ENCODE measurements at regions not wholly inside any gene's neighbourhood (a gene's known extent, or its start where the extent isn't known, plus 50 kb on each side); places are given as distances from the start of the nearest gene placed in this dataset.

DNA sequence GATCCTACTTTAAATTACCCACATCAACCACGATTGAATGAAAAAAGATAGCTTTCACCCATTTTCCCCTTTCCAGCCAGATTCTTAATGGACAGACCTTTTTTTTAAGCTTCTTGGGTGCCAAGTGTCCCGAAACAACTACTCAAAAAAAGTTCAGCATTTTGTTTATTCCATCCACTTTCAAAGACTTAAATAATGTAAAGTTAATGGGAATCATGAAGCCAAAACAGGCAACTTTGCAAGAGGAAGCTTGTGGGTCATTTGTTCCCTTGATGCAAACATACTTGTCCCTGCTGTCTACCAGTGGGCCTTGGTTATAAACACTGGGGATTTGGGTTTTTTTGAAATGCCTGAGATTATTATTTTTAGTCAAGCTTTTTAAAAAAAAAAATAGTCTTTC lies 414.0 kb upstream of the PSMD7 start:
- no peaks in the 10 kb centered on the region for H3K9me3 Mint-ChIP-seq
- peaks cover 10% of the 10 kb centered on the region for H3K4me1 ChIP-seq (ENCODE audit: control insufficient read depth, insufficient read depth, low read length)
- H3K4me1 Mint-ChIP-seq, result peaks cover 50% of the 10 kb centered on the region
- H3K9ac ChIP-seq (ENCODE audit: extremely low read depth, low read length, poor library complexity, severe bottlenecking), result no peak overlapping the region
- no peak overlapping the region for H3K4me3 ChIP-seq (ENCODE audit: low read length)
- H3K27ac ChIP-seq (ENCODE audit: low read depth, low read length), result no peak overlapping the region
- WGBS, 2 experiments (ENCODE audit: insufficient coverage in 1 of 2, insufficient read length in 1 of 2), result 87 to 100% methylated on average over 1 to 2 of the region's 2 CpGs
- TF ChIP-seq, protein P1, sequence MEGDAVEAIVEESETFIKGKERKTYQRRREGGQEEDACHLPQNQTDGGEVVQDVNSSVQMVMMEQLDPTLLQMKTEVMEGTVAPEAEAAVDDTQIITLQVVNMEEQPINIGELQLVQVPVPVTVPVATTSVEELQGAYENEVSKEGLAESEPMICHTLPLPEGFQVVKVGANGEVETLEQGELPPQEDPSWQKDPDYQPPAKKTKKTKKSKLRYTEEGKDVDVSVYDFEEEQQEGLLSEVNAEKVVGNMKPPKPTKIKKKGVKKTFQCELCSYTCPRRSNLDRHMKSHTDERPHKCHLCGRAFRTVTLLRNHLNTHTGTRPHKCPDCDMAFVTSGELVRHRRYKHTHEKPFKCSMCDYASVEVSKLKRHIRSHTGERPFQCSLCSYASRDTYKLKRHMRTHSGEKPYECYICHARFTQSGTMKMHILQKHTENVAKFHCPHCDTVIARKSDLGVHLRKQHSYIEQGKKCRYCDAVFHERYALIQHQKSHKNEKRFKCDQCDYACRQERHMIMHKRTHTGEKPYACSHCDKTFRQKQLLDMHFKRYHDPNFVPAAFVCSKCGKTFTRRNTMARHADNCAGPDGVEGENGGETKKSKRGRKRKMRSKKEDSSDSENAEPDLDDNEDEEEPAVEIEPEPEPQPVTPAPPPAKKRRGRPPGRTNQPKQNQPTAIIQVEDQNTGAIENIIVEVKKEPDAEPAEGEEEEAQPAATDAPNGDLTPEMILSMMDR (conservative IDR thresholded peaks at IDR 0.05), result no peak
- no peaks in the 10 kb centered on the region for H3K27me3 ChIP-seq (ENCODE audit: control insufficient read depth, insufficient read depth, low read length, poor library complexity, severe bottlenecking)
- H3K36me3 Mint-ChIP-seq (ENCODE audit: low read depth), result no peaks in the 10 kb centered on the region
- H3K27ac Mint-ChIP-seq, result no peak overlapping the region
- H3K36me3 ChIP-seq (ENCODE audit: control insufficient read depth, insufficient read depth, low read length), result no peaks in the 10 kb centered on the region
- H3K9me3 ChIP-seq (ENCODE audit: control insufficient read depth, low read length), result no peaks in the 10 kb centered on the region
- H3K4me3 Mint-ChIP-seq, result no peak overlapping the region
- H3K27me3 Mint-ChIP-seq (ENCODE audit: insufficient read depth), result no peaks in the 10 kb centered on the region
- no peak for DNase-seq

DNA sequence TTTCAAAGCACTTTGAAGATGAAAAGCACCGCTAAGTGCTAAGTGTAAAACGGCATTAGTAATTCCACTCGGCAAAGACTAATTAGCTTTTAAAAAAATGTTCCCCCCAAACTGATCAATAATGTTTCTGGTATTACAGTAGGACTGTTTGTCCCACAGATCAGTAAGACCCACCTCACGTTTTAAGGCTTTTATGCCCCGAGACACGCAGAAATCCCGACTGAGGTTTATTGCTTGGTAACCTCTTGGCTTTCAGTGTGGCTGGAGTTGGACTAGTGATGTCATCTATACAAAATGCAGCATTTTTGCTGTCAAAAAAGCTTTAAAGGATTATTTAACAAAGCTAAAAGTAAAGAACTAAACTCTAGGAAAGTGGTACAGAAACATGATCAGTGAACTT lies 414.6 kb upstream of the PSMD7 start:
- no peak for DNase-seq
- H3K36me3 Mint-ChIP-seq (ENCODE audit: low read depth), result no peaks in the 10 kb centered on the region
- H3K27ac ChIP-seq (ENCODE audit: low read depth, low read length), result no peak overlapping the region
- no peak overlapping the region for H3K4me3 Mint-ChIP-seq
- no peaks in the 10 kb centered on the region for H3K9me3 ChIP-seq (ENCODE audit: control insufficient read depth, low read length)
- H3K9me3 Mint-ChIP-seq, result no peaks in the 10 kb centered on the region
- no peak overlapping the region for H3K9ac ChIP-seq (ENCODE audit: extremely low read depth, low read length, poor library complexity, severe bottlenecking)
- TF ChIP-seq, protein P1 (conservative IDR thresholded peaks at IDR 0.05), result no peak
- no peaks in the 10 kb centered on the region for H3K36me3 ChIP-seq (ENCODE audit: control insufficient read depth, insufficient read depth, low read length)
- no peaks in the 10 kb centered on the region for H3K27me3 Mint-ChIP-seq (ENCODE audit: insufficient read depth)
- no peak overlapping the region for H3K4me3 ChIP-seq (ENCODE audit: low read length)
- H3K4me1 Mint-ChIP-seq, result peaks cover 45% of the 10 kb centered on the region
- H3K4me1 ChIP-seq (ENCODE audit: control insufficient read depth, insufficient read depth, low read length), result peaks cover 10% of the 10 kb centered on the region
- WGBS, 2 experiments (ENCODE audit: insufficient coverage in 1 of 2, insufficient read length in 1 of 2), result 86 to 93% methylated on average over 3 to 7 of the region's 7 CpGs
- H3K27ac Mint-ChIP-seq, result no peak overlapping the region
- H3K27me3 ChIP-seq (ENCODE audit: control insufficient read depth, insufficient read depth, low read length, poor library complexity, severe bottlenecking), result no peaks in the 10 kb centered on the region

DNA sequence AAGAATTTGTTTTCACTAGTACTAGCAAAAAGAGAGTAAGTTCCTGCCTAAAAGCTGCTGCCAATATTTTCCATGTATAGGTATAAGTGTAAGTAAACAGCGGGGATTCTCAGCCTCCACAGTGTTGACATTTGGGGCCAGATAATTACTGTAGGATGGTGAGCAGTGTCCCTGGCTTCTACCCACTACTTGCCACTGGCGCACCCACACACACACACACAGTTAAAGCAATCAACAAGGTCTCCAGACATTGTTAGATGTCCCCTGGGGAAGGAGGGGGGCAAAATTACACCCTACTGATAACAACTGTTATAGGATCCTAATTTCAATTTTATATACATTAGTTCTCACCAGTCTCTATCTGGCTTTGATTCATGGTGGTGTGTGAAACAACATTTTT lies 417.0 kb upstream of the PSMD7 start:
- DNase-seq, result no peak
- Histone ChIP-seq H3K4me3 (ENCODE audit: low read length) (no peak overlapping the region), H3K9ac (ENCODE audit: extremely low read depth, low read length, poor library complexity, severe bottlenecking) (no peak overlapping the region), H3K36me3 (ENCODE audit: control insufficient read depth, insufficient read depth, low read length) (no peaks in the 10 kb centered on the region), H3K9me3 (ENCODE audit: control insufficient read depth, low read length) (no peaks in the 10 kb centered on the region), H3K27ac (ENCODE audit: low read depth, low read length) (no peak overlapping the region), H3K4me1 (ENCODE audit: control insufficient read depth, insufficient read depth, low read length) (peaks cover 9% of the 10 kb centered on the region), H3K27me3 (ENCODE audit: control insufficient read depth, insufficient read depth, low read length, poor library complexity, severe bottlenecking) (no peaks in the 10 kb centered on the region)
- H3K9me3 Mint-ChIP-seq, result no peaks in the 10 kb centered on the region
- peaks cover 31% of the 10 kb centered on the region for H3K4me1 Mint-ChIP-seq
- H3K27ac Mint-ChIP-seq, result no peak overlapping the region
- 100% methylated on average over 2 of the region's 2 CpGs; no CpG with 5 or more reads in 1 of the 2 experiments for WGBS, 2 experiments (ENCODE audit: insufficient coverage in 1 of 2, insufficient read length in 1 of 2)
- no peaks in the 10 kb centered on the region for H3K36me3 Mint-ChIP-seq (ENCODE audit: low read depth)
- TF ChIP-seq, protein P1 (conservative IDR thresholded peaks at IDR 0.05), result no peak
- no peaks in the 10 kb centered on the region for H3K27me3 Mint-ChIP-seq (ENCODE audit: insufficient read depth)
- no peak overlapping the region for H3K4me3 Mint-ChIP-seq

Measured in endodermal cell (in vitro differentiated cells).